Stimulated activated naive CD4-positive, alpha-beta T cell (primary cell): ENCODE measurements at regions not wholly inside any gene's neighbourhood (a gene's known extent, or its start where the extent isn't known, plus 50 kb on each side); places are given as distances from the start of the nearest gene placed in this dataset.
"Not testable (repeated sequence)": the region's sequence is repeated elsewhere in the genome, so short reads cannot be mapped to it uniquely, and the experiment has no call there.

Experiments used
- DNase-seq, 6 experiments: peaks; one replicate each; lab custom pipeline; 2025; lab: John Stamatoyannopoulos, UW

GRCh38 chr5:2382776-2383697 lies 368.4 kb downstream of the IRX2 start:
- DNase-seq, result no peak

- DNase-seq, result no peak
Observed at GRCh38 chr5:2381861-2382260, 369.6 kb downstream of the IRX2 start.

GRCh38 chr5:2381070-2381469 lies 370.4 kb downstream of the IRX2 start:
- DNase-seq, result no peak

GRCh38 chr5:2378976-2379375 lies 372.5 kb downstream of the IRX2 start:
- no peak for DNase-seq

GRCh38 chr5:2378108-2378507 lies 373.4 kb downstream of the IRX2 start:
- no peak for DNase-seq

- no peak for DNase-seq
Observed at GRCh38 chr5:2376486-2376885, 375.0 kb downstream of the IRX2 start.

- no peak for DNase-seq
Observed at GRCh38 chr5:2375757-2376250, 375.7 kb downstream of the IRX2 start.

GRCh38 chr5:2375291-2375690 lies 376.2 kb downstream of the IRX2 start:
- DNase-seq, result no peak

- no peak for DNase-seq
Observed at GRCh38 chr5:2374703-2375102, 376.8 kb downstream of the IRX2 start.

- DNase-seq, result no peak
Observed at GRCh38 chr5:2373631-2374030, 377.8 kb downstream of the IRX2 start.

GRCh38 chr5:2371419-2371710 lies 380.1 kb downstream of the IRX2 start:
- DNase-seq, result no peak

GRCh38 chr5:2370626-2371418 lies 380.7 kb downstream of the IRX2 start:
- no peak for DNase-seq

- no peak for DNase-seq
Observed at GRCh38 chr5:2369178-2369577, 382.3 kb downstream of the IRX2 start.

GRCh38 chr5:2366816-2367215 lies 384.7 kb downstream of the IRX2 start:
- DNase-seq, result no peak

- DNase-seq, result no peak
Observed at GRCh38 chr5:2357309-2357708, 394.2 kb downstream of the IRX2 start.

- no peak for DNase-seq
Observed at GRCh38 chr5:2355859-2356258, 395.6 kb downstream of the IRX2 start.

- no peak for DNase-seq
Observed at GRCh38 chr5:2353871-2354440, 397.5 kb downstream of the IRX2 start.

GRCh38 chr5:2353211-2353610 lies 398.3 kb downstream of the IRX2 start:
- DNase-seq, result no peak

- no peak for DNase-seq
Observed at GRCh38 chr5:2352101-2352861, 399.2 kb downstream of the IRX2 start.

- not testable (repeated sequence) for DNase-seq
Observed at GRCh38 chr5:2349768-2350167, 401.7 kb downstream of the IRX2 start.

GRCh38 chr5:2338686-2339085 lies 412.8 kb downstream of the IRX2 start:
- DNase-seq, result no peak
